ENCODE measurements at regions not wholly inside any gene's neighbourhood (a gene's known extent, or its start where the extent isn't known, plus 50 kb on each side); places are given as distances from the start of the nearest gene placed in this dataset.

GRCh38 chr14:22513066-22513812, 75.8 kb downstream of the DAD1 start:
- TF ChIP-seq GATA2 (IDR thresholded peaks at IDR 0.05; ENCODE audit: low read depth, low read length) (no peak), GATA3 (IDR thresholded peaks at IDR 0.05; ENCODE audit: low read depth, low read length) (no peak)
